ENCODE measurements at regions not wholly inside any gene's neighbourhood (a gene's known extent, or its start where the extent isn't known, plus 50 kb on each side); places are given as distances from the start of the nearest gene placed in this dataset.

DNA sequence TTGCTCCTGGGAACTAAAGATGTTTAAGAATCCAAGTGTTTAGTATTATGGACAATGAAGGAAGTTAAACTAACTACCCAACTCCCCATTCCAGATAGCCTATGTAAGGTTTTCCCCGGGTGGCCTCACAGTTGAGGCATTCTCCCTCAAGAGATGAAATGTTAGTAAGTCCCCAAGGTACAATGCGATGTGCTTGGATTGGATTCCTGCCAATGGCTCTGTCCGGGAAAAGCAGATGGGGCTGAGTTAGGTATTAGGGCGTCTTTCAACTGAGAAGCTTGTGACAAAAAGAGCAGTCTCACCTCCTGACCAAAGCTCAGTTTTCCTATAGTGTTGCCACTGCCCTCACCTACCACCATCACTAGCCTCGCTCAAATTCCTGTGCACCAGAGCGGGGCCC lies 64.8 kb upstream of the E2F7 start:
- H3K4me1 ChIP-seq (replicated peaks): no peaks in the 10 kb centered on the region
- intact Hi-C loops (cut with DNase I): no loop called here
- no peak overlapping the region for H3K4me3 ChIP-seq
- no peaks in the 10 kb centered on the region for H3K9me3 ChIP-seq
- H3K27me3 ChIP-seq (replicated peaks; ENCODE audit: insufficient read depth): no peaks in the 10 kb centered on the region
- no peaks in the 10 kb centered on the region for H3K36me3 ChIP-seq
- WGBS: 53% methylated on average over 6 of the region's 6 CpGs
- no peak for TF ChIP-seq POLR2A (IDR thresholded peaks at IDR 0.05)
- no peak for TF ChIP-seq POLR2AphosphoS5 (IDR thresholded peaks at IDR 0.05)
- TF ChIP-seq, protein P1, sequence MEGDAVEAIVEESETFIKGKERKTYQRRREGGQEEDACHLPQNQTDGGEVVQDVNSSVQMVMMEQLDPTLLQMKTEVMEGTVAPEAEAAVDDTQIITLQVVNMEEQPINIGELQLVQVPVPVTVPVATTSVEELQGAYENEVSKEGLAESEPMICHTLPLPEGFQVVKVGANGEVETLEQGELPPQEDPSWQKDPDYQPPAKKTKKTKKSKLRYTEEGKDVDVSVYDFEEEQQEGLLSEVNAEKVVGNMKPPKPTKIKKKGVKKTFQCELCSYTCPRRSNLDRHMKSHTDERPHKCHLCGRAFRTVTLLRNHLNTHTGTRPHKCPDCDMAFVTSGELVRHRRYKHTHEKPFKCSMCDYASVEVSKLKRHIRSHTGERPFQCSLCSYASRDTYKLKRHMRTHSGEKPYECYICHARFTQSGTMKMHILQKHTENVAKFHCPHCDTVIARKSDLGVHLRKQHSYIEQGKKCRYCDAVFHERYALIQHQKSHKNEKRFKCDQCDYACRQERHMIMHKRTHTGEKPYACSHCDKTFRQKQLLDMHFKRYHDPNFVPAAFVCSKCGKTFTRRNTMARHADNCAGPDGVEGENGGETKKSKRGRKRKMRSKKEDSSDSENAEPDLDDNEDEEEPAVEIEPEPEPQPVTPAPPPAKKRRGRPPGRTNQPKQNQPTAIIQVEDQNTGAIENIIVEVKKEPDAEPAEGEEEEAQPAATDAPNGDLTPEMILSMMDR (IDR thresholded peaks at IDR 0.05): no peak
- H3K27ac ChIP-seq: no peak overlapping the region
- DNase-seq (ENCODE audit: low spot score): no peak

DNA sequence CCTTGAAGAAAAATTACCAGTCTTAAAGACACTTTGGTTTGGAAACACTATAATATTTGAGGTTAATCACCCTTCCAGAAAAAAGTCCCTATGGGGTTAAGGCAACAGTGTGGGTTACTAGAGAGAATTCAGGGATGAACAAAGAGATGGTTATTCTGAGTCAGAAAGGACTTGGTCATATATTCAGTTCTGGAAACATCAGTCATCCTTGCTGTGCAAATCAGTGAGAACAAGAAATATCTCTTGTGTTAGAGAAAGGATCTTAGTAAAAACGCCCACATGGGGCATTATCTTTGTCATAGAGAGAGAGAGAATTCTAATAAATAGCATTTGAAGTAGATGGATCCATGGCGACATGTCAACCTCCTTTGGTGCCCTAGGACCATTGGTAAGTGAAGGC lies 59.4 kb upstream of the E2F7 start:
- Histone ChIP-seq H3K27ac (no peak overlapping the region), H3K27me3 (replicated peaks; ENCODE audit: insufficient read depth) (no peaks in the 10 kb centered on the region), H3K36me3 (no peaks in the 10 kb centered on the region), H3K4me1 (replicated peaks) (no peaks in the 10 kb centered on the region), H3K9me3 (no peaks in the 10 kb centered on the region), H3K4me3 (no peak overlapping the region)
- WGBS: 81% methylated on average over 2 of the region's 2 CpGs
- no peak for DNase-seq (ENCODE audit: low spot score)
- intact Hi-C loops (cut with DNase I): no loop called here
- TF ChIP-seq POLR2A (IDR thresholded peaks at IDR 0.05) (no peak), POLR2AphosphoS5 (IDR thresholded peaks at IDR 0.05) (no peak)
- TF ChIP-seq, protein P1 (IDR thresholded peaks at IDR 0.05): no peak

DNA sequence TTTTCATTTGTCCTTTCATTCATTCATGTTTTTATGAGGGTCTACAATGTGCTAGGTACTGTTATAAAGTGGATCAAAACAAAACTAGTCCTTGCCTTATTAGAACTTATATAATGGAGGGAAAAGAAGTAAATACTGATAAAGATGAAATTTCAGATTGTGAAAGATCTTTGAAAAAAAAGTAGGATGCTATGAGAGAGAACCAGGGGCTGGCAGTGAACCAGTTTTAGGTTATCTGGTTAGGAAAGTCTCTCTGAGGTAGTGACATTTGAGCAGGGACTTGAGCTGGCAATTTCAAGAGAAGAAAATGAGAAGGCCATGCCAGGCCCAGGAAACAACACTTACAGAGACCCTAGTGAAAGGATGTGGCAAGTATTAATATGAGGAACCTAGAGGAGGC lies 57.3 kb upstream of the E2F7 start:
- Histone ChIP-seq H3K4me1 (replicated peaks) (no peaks in the 10 kb centered on the region), H3K4me3 (no peak overlapping the region), H3K9me3 (no peaks in the 10 kb centered on the region), H3K36me3 (no peaks in the 10 kb centered on the region), H3K27me3 (replicated peaks; ENCODE audit: insufficient read depth) (no peaks in the 10 kb centered on the region), H3K27ac (no peak overlapping the region)
- intact Hi-C loops (cut with DNase I): no loop called here
- no peak for DNase-seq (ENCODE audit: low spot score)
- no peak for TF ChIP-seq POLR2AphosphoS5 (IDR thresholded peaks at IDR 0.05)
- TF ChIP-seq, protein P1 (IDR thresholded peaks at IDR 0.05): no peak
- TF ChIP-seq POLR2A (IDR thresholded peaks at IDR 0.05): no peak

DNA sequence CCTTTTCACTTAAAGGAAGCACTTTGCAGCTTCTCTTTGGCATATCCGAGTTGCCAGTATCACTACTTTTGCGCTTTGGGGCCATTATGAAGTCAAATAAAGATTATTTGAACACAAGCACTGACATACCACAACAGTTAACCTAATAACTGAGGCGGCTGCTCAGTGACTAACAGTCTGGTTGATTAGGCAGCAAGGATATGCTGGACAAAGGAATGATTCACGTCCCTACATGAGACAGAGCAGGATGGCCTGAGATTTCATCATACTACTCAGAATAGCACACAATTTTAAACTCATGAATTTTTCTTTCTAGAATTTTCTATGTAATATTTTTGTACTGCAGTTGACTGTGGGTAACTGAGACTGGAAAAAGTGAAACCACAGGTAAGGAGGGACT lies 56.9 kb upstream of the E2F7 start:
- Histone ChIP-seq H3K9me3 (no peaks in the 10 kb centered on the region), H3K4me3 (no peak overlapping the region), H3K4me1 (replicated peaks) (no peaks in the 10 kb centered on the region), H3K27ac (no peak overlapping the region), H3K27me3 (replicated peaks; ENCODE audit: insufficient read depth) (no peaks in the 10 kb centered on the region), H3K36me3 (no peaks in the 10 kb centered on the region)
- no peak for DNase-seq (ENCODE audit: low spot score)
- TF ChIP-seq POLR2AphosphoS5 (IDR thresholded peaks at IDR 0.05) (no peak), POLR2A (IDR thresholded peaks at IDR 0.05) (no peak)
- TF ChIP-seq, protein P1 (IDR thresholded peaks at IDR 0.05): no peak
- 59% methylated on average over 4 of the region's 4 CpGs for WGBS
- intact Hi-C loops (cut with DNase I): no loop called here

DNA sequence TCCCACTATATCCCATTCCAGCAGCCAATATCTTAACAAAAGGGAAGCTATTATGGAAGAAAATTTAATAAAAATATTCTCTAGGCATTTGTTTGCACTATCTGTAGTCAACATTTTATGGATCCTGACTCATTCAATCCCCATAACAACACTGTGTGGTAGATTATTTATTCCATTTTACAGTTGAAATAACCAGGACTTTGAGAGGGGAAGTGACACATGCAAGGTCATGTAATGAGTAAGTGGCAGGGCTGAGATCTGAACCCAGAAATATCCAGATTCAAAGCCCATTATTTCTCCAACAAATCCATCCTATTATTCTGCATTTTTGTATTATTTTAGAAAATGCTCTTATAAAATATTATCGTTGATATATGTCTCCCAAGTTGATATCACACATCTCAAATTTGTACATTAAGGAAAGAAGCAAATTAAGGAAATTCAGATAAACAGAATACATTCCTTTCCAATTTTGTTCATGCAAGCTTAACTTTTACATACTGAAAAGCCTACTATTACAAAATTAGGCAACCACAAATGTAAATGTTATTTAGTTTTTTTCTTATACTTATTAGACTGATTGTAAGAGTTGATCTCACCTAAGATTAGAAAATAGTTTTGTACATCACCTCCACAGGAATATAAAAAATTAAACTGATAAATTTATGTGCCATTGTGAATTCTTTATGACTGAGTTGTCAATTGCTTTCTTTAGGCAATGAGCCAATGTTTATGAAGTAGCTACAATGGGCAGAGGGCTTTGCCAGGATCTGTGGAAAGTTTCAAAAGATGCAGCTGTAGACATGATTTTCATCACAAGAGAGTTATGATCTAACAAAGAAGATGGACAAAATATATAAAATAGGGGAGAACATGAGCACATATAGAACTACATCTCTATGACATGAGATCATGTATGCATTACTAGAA lies 55.1 kb upstream of the E2F7 start:
- no peak overlapping the region for H3K27ac ChIP-seq
- H3K9me3 ChIP-seq: no peaks in the 10 kb centered on the region
- no peaks in the 10 kb centered on the region for H3K27me3 ChIP-seq (replicated peaks; ENCODE audit: insufficient read depth)
- TF ChIP-seq POLR2A (IDR thresholded peaks at IDR 0.05) (no peak), POLR2AphosphoS5 (IDR thresholded peaks at IDR 0.05) (no peak)
- TF ChIP-seq, protein P1 (IDR thresholded peaks at IDR 0.05): no peak
- DNase-seq (ENCODE audit: low spot score): no peak
- 74% methylated on average over 1 of the region's 1 CpG for WGBS
- H3K4me3 ChIP-seq: no peak overlapping the region
- no peaks in the 10 kb centered on the region for H3K4me1 ChIP-seq (replicated peaks)
- no peaks in the 10 kb centered on the region for H3K36me3 ChIP-seq
- intact Hi-C loops (cut with DNase I): no loop called here
